ENCODE measurements at regions not wholly inside any gene's neighbourhood (a gene's known extent, or its start where the extent isn't known, plus 50 kb on each side); places are given as distances from the start of the nearest gene placed in this dataset.

- RAD21 ChIA-PET (ENCODE audit: low non-redundant PET in 1 of 2, low total read pairs in 2 of 2, uncharacterized antibody in 2 of 2, unreplicated experiment in 2 of 2) = no interaction called here
- CTCF ChIA-PET = no interaction called here
- intact Hi-C loops (cut with micrococcal nuclease) = no loop called here
- POLR2A ChIA-PET = no interaction called here
- Histone ChIP-seq H3K27ac (ENCODE audit: low read depth, low read length) (no peak overlapping the region), H3K4me2 (ENCODE audit: low read length) (no peak overlapping the region), H3K9ac (ENCODE audit: low read length) (no peak overlapping the region), H3K79me2 (ENCODE audit: insufficient read depth, low read length) (no peaks in the 10 kb centered on the region), H3K27me3 (ENCODE audit: insufficient read depth, low read length) (no peaks in the 10 kb centered on the region), H4K20me1 (ENCODE audit: insufficient read depth) (no peaks in the 10 kb centered on the region), H3K4me3 (replicated peaks in 1 of 2; ENCODE audit: low read depth in 1 of 2, low read length in 2 of 2) (no peak overlapping the region), H3K9me2 (ENCODE audit: insufficient read depth) (no peaks in the 10 kb centered on the region), H3K9me3 (ENCODE audit: control insufficient read depth in 1 of 2, insufficient read depth in 1 of 2, low read depth in 1 of 2, low read length in 2 of 2) (peaks cover 10 to 22% of the 10 kb centered on the region in 2 experiments; a peak in 3 of 4 replicates), H2AFZ (ENCODE audit: low read depth, low read length, poor library complexity, severe bottlenecking) (no peak overlapping the region), H3K36me3 (ENCODE audit: control insufficient read depth in 1 of 2, insufficient read depth in 2 of 2, low read length in 2 of 2) (no peaks in the 10 kb centered on the region), H3K4me1 (ENCODE audit: control insufficient read depth in 1 of 2, insufficient read depth in 2 of 2, low read length in 2 of 2) (no peaks in the 10 kb centered on the region)
- ATAC-seq = no peak
- no peak for DNase-seq (ENCODE audit: low read depth, low spot score)
- TF ChIP-seq ELF1 (IDR thresholded peaks at IDR 0.05; ENCODE audit: borderline replicate concordance, low read depth) (no peak), RAD21 (IDR thresholded peaks at IDR 0.05; ENCODE audit: low read depth) (no peak), CBX3 (IDR thresholded peaks at IDR 0.05; ENCODE audit: low read depth) (no peak), MAX (IDR thresholded peaks at IDR 0.05) (no peak), CEBPB (IDR thresholded peaks at IDR 0.05; ENCODE audit: low read depth) (no peak), ZFX (IDR thresholded peaks at IDR 0.05) (no peak), EZH2 (IDR thresholded peaks at IDR 0.05) (no peak), ZNF274 (IDR thresholded peaks at IDR 0.05; ENCODE audit: low read depth, low read length) (no peak)
- no TSS peak for BruUV-seq (replicated peaks)
Measured at GRCh38 chr10:53076948-53077347, 304.4 kb upstream of the MBL2 start.

- Histone ChIP-seq H3K4me2 (ENCODE audit: low read length) (no peak overlapping the region), H3K27me3 (ENCODE audit: insufficient read depth, low read length) (no peaks in the 10 kb centered on the region), H3K9me3 (ENCODE audit: control insufficient read depth in 1 of 2, insufficient read depth in 1 of 2, low read depth in 1 of 2, low read length in 2 of 2) (peaks cover 12 to 22% of the 10 kb centered on the region in 2 experiments; a peak in 3 of 4 replicates), H3K27ac (ENCODE audit: low read depth, low read length) (no peak overlapping the region), H3K36me3 (ENCODE audit: control insufficient read depth in 1 of 2, insufficient read depth in 2 of 2, low read length in 2 of 2) (no peaks in the 10 kb centered on the region), H3K9me2 (ENCODE audit: insufficient read depth) (no peaks in the 10 kb centered on the region), H2AFZ (ENCODE audit: low read depth, low read length, poor library complexity, severe bottlenecking) (no peak overlapping the region), H3K79me2 (ENCODE audit: insufficient read depth, low read length) (no peaks in the 10 kb centered on the region), H4K20me1 (ENCODE audit: insufficient read depth) (no peaks in the 10 kb centered on the region), H3K9ac (ENCODE audit: low read length) (no peak overlapping the region), H3K4me1 (ENCODE audit: control insufficient read depth in 1 of 2, insufficient read depth in 2 of 2, low read length in 2 of 2) (no peaks in the 10 kb centered on the region), H3K4me3 (replicated peaks in 1 of 2; ENCODE audit: low read depth in 1 of 2, low read length in 2 of 2) (no peak overlapping the region)
- TF ChIP-seq TCF7L2 (IDR thresholded peaks at IDR 0.05; ENCODE audit: borderline replicate concordance, extremely low read depth, insufficient read depth, insufficient read length) = no peak
- no peak for TF ChIP-seq YY1 (IDR thresholded peaks at IDR 0.05; ENCODE audit: extremely low read depth, insufficient replicate concordance, low read depth, low read length)
- TF ChIP-seq EGR1 (IDR thresholded peaks at IDR 0.05; ENCODE audit: low read depth) = no peak
- no peak for TF ChIP-seq ATF3 (IDR thresholded peaks at IDR 0.05)
- no peak for TF ChIP-seq CBX3 (IDR thresholded peaks at IDR 0.05; ENCODE audit: low read depth)
- no peak for TF ChIP-seq FOSL1 (IDR thresholded peaks at IDR 0.05; ENCODE audit: low read depth)
- intact Hi-C loops (cut with micrococcal nuclease) = no loop called here
- ChIA-PET POLR2A (no interaction called here), CTCF (no interaction called here), RAD21 (ENCODE audit: low non-redundant PET in 1 of 2, low total read pairs in 2 of 2, uncharacterized antibody in 2 of 2, unreplicated experiment in 2 of 2) (no interaction called here)
- DNase-seq (ENCODE audit: low read depth, low spot score) (no peak), ATAC-seq (no peak)
- BruUV-seq (replicated peaks) = no TSS peak
Measured at GRCh38 chr10:53075469-53075868, 302.9 kb upstream of the MBL2 start.
